Panc1 (cell line): ENCODE measurements at regions not wholly inside any gene's neighbourhood (a gene's known extent, or its start where the extent isn't known, plus 50 kb on each side); places are given as distances from the start of the nearest gene placed in this dataset.

Source experiments
- POLR2AphosphoS5 ChIP-seq: IDR thresholded peaks from 2 replicates; pipeline ENCODE4 v1.6.1; 2012; ENCODE audit warnings: mild to moderate bottlenecking, low read depth, low read length, moderate library complexity
- TF ChIP-seq, protein P1 (sequence below): fragments of 450-650 bp; IDR thresholded peaks from 2 replicates; pipeline ENCODE4 v1.5.1; 2017; ENCODE audit warnings: mild to moderate bottlenecking

GRCh38 chr11:70820311-70820710 lies 422.0 kb downstream of the CTTN start:
- TF ChIP-seq, protein P1, sequence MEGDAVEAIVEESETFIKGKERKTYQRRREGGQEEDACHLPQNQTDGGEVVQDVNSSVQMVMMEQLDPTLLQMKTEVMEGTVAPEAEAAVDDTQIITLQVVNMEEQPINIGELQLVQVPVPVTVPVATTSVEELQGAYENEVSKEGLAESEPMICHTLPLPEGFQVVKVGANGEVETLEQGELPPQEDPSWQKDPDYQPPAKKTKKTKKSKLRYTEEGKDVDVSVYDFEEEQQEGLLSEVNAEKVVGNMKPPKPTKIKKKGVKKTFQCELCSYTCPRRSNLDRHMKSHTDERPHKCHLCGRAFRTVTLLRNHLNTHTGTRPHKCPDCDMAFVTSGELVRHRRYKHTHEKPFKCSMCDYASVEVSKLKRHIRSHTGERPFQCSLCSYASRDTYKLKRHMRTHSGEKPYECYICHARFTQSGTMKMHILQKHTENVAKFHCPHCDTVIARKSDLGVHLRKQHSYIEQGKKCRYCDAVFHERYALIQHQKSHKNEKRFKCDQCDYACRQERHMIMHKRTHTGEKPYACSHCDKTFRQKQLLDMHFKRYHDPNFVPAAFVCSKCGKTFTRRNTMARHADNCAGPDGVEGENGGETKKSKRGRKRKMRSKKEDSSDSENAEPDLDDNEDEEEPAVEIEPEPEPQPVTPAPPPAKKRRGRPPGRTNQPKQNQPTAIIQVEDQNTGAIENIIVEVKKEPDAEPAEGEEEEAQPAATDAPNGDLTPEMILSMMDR = no peak
- TF ChIP-seq POLR2AphosphoS5 = no peak
